GM13976 (cell line): ENCODE measurements at regions not wholly inside any gene's neighbourhood (a gene's known extent, or its start where the extent isn't known, plus 50 kb on each side); places are given as distances from the start of the nearest gene placed in this dataset.

ENCODE experiments used
- DNase-seq: peaks from one replicate; pipeline ENCODE4 v3.0.0; 2012; ENCODE audit warnings: low spot score
- in situ Hi-C: fragments of 300-500 bp; cut with MboI; formaldehyde crosslinking; loops from one replicate; pipeline ENCODE4 v1.12.0; 2022; ENCODE audit warnings: low sequenced_read_pairs, mixed read lengths, inconsistent platforms; ENCODE audit not compliant: unreplicated experiment
- TF ChIP-seq, protein P1 (sequence below): IDR thresholded peaks from 2 replicates; pipeline ENCODE4 v1.5.1; 2012; ENCODE audit warnings: borderline replicate concordance, mild to moderate bottlenecking; ENCODE audit not compliant: insufficient read depth; ENCODE audit errors: extremely low read depth, missing control alignments, control extremely low read depth

GRCh38 chr13:24005755-24006281, 108.5 kb upstream of the C1QTNF9B start:
- DNase-seq, result no peak
- in situ Hi-C loops, result no loop called here
- TF ChIP-seq, protein P1, sequence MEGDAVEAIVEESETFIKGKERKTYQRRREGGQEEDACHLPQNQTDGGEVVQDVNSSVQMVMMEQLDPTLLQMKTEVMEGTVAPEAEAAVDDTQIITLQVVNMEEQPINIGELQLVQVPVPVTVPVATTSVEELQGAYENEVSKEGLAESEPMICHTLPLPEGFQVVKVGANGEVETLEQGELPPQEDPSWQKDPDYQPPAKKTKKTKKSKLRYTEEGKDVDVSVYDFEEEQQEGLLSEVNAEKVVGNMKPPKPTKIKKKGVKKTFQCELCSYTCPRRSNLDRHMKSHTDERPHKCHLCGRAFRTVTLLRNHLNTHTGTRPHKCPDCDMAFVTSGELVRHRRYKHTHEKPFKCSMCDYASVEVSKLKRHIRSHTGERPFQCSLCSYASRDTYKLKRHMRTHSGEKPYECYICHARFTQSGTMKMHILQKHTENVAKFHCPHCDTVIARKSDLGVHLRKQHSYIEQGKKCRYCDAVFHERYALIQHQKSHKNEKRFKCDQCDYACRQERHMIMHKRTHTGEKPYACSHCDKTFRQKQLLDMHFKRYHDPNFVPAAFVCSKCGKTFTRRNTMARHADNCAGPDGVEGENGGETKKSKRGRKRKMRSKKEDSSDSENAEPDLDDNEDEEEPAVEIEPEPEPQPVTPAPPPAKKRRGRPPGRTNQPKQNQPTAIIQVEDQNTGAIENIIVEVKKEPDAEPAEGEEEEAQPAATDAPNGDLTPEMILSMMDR, result no peak

DNA sequence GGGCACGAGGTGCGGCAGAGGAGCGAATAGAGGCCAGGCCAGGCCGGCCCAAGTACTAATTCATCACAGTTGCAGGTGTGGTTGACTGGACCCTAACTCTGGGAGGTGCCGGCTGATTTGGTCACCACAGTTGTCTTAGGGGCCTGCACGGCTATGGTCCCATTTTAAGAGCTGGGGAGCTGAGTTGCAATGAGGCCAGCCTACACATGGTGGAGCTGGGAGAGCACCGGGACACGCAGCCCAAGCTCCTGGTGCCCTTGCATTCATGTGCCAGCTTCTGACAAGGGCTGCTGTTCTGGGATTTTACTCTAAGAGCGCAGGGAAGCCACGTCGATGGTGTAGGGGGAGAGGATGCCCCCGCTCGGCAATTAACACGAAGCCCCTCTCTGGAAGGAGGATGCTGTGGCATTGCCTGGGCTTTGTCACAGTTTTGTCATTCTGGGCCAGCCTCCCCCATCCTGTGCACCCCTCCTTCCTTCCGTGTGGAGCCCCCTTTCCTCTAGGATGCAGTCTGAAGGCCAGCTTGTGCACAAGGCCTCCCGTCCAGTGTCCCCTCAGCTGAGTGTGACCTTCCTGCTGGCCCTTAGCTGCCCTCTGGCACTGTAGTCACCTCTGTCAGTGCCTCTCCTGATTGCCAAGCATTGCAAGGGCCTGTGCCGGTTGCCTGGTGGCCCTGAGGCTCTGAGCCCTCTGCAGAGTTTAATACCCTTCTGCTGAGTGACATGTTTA, 109.4 kb upstream of the C1QTNF9B start:
- no peak for DNase-seq
- in situ Hi-C loops, result no loop called here
- TF ChIP-seq, protein P1, result no peak

GRCh38 chr13:24007979-24008620, 110.8 kb upstream of the C1QTNF9B start:
- TF ChIP-seq, protein P1, result no peak
- in situ Hi-C loops, result no loop called here
- DNase-seq, result no peak

DNA sequence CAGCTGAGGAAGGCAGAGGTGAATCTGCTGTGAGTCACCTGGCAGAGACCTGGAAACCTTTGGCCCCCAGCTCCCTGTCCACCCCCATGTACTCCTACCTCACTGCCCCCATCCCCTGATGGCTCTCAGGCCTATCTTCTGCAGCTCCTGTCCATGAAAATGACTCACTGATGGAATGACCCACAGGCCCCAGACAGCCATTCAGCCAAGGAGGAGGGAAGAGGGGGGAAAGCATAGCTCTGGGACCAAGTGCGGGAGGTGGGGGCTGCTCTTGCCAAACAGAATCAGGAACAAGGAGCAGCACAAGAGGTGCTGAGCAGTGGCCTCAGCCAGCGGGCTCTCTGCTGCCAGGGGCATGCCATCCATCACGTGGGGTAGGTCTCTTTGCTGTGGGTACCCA, 111.4 kb upstream of the C1QTNF9B start:
- TF ChIP-seq, protein P1, result no peak
- in situ Hi-C loops, result no loop called here
- no peak for DNase-seq

GRCh38 chr13:24011266-24011665, 114.0 kb upstream of the C1QTNF9B start:
- TF ChIP-seq, protein P1, result no peak
- no peak for DNase-seq
- in situ Hi-C loops, result no loop called here

DNA sequence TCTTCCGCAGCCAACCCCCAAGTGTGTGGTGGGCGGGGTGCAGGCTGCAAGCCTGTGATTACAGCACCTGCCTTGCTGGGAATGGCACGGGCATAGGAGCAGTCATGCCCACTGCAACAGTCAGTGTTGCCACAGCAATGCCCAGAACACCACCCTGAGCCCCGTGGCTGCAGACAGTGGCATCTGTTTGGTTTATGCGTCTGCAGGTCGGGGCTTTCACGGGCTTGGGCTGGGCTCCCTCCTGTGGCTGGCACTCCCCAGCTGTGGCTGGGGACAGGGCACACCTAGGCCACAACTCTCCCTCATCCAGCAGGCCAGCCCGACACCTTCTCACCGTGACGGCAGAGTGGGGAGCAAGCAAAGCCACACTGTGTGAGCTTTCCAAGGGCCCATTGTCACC, 115.3 kb upstream of the C1QTNF9B start:
- no peak for DNase-seq
- TF ChIP-seq, protein P1, result no peak
- in situ Hi-C loops, result no loop called here
